ENCODE measurements at regions not wholly inside any gene's neighbourhood (a gene's known extent, or its start where the extent isn't known, plus 50 kb on each side); places are given as distances from the start of the nearest gene placed in this dataset.

DNA sequence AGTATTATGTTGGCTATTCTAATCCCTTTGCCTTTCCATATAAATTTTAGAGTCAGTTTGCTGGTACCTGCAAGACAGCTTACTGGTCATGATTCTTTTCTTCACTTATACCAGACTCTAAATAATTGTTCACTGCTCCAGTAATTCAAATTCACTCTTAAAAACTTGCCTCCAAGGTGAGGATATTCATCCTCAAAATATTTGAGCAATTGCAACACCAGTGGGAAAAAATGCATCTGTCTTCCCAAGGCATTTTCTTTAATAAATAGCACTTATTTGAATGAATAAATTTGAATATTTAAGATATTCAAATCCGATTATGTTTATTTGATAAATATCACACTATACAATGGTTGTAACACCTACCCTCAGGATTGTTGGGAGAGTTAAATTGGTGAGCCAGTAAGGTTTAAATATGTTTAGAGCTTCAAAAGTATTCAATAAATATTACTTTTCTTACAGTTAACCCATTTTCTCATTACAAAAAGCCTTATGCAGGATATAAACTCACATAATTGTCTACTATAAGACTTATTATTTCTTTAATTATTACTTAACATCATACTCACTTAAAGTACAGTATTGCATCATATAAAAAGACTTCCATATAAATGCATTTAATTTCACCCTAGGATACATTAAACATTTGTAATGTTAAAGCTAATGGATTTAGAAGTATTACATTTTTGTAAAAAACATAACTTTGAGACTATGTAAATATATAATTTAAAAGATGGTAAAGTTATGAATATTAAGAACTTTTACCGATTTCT is 285.6 kb downstream of the SAMD5 start:
- H3K9me3 Mint-ChIP-seq (ENCODE audit: unreplicated experiment) = peaks cover 5% of the 10 kb centered on the region
- no peak for DNase-seq (ENCODE audit: extremely low spot score, unreplicated experiment)
- H3K27me3 Mint-ChIP-seq (ENCODE audit: unreplicated experiment) = no peaks in the 10 kb centered on the region
- H3K36me3 Mint-ChIP-seq (ENCODE audit: unreplicated experiment) = no peaks in the 10 kb centered on the region
- H3K27ac Mint-ChIP-seq (ENCODE audit: unreplicated experiment) = no peak overlapping the region
- TF ChIP-seq, protein P1, sequence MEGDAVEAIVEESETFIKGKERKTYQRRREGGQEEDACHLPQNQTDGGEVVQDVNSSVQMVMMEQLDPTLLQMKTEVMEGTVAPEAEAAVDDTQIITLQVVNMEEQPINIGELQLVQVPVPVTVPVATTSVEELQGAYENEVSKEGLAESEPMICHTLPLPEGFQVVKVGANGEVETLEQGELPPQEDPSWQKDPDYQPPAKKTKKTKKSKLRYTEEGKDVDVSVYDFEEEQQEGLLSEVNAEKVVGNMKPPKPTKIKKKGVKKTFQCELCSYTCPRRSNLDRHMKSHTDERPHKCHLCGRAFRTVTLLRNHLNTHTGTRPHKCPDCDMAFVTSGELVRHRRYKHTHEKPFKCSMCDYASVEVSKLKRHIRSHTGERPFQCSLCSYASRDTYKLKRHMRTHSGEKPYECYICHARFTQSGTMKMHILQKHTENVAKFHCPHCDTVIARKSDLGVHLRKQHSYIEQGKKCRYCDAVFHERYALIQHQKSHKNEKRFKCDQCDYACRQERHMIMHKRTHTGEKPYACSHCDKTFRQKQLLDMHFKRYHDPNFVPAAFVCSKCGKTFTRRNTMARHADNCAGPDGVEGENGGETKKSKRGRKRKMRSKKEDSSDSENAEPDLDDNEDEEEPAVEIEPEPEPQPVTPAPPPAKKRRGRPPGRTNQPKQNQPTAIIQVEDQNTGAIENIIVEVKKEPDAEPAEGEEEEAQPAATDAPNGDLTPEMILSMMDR (IDR thresholded peaks at IDR 0.05) = no peak
- no peak overlapping the region for H3K4me3 Mint-ChIP-seq (ENCODE audit: unreplicated experiment)
- no peaks in the 10 kb centered on the region for H3K4me1 Mint-ChIP-seq (ENCODE audit: unreplicated experiment)

DNA sequence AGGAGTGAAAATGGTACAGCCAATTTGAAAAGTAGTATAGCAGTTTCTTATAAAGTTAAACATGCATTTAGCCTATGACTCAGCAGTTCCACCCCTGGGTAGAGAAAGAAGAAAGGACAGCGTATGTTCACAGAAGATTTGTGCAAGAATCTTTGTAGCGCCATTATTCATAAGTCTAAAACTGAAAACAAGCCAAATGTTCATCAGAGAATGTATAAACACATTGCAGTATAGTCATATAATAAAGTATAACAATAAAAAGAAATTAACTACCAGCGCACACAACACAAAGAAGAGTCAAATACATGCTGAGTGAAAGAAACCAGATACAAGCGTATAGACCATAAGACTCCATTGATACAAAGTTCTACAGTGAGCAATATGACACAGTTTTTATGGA is 294.0 kb downstream of the SAMD5 start:
- no peak overlapping the region for H3K27ac Mint-ChIP-seq (ENCODE audit: unreplicated experiment)
- no peak overlapping the region for H3K4me3 Mint-ChIP-seq (ENCODE audit: unreplicated experiment)
- no peak for DNase-seq (ENCODE audit: extremely low spot score, unreplicated experiment)
- H3K36me3 Mint-ChIP-seq (ENCODE audit: unreplicated experiment) = no peaks in the 10 kb centered on the region
- peaks cover 8% of the 10 kb centered on the region for H3K4me1 Mint-ChIP-seq (ENCODE audit: unreplicated experiment)
- peaks cover 7% of the 10 kb centered on the region for H3K9me3 Mint-ChIP-seq (ENCODE audit: unreplicated experiment)
- H3K27me3 Mint-ChIP-seq (ENCODE audit: unreplicated experiment) = no peaks in the 10 kb centered on the region
- TF ChIP-seq, protein P1 (IDR thresholded peaks at IDR 0.05) = no peak

DNA sequence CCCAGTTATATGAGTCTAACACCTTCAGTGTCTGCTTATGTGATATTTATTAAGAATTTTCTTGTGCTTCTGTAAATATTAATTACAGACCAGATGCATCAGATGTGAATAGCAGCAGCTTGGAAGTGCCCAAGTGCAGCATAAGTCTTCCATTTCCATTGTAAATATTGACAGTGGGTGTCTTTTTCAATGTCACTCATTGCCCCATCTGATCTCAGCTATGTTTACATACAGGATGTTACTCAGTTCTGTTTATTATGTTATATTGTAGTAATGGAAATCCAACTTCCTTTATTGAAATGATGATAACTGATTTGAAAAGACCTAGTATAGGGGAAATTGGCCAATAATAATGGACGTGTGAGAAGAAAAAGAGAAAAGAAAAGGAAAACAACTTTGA is 296.7 kb downstream of the SAMD5 start:
- H3K9me3 Mint-ChIP-seq (ENCODE audit: unreplicated experiment) = peaks cover 7% of the 10 kb centered on the region
- TF ChIP-seq, protein P1 (IDR thresholded peaks at IDR 0.05) = no peak
- H3K27me3 Mint-ChIP-seq (ENCODE audit: unreplicated experiment) = no peaks in the 10 kb centered on the region
- no peaks in the 10 kb centered on the region for H3K36me3 Mint-ChIP-seq (ENCODE audit: unreplicated experiment)
- no peak for DNase-seq (ENCODE audit: extremely low spot score, unreplicated experiment)
- H3K27ac Mint-ChIP-seq (ENCODE audit: unreplicated experiment) = no peak overlapping the region
- H3K4me3 Mint-ChIP-seq (ENCODE audit: unreplicated experiment) = no peak overlapping the region
- peaks cover 8% of the 10 kb centered on the region for H3K4me1 Mint-ChIP-seq (ENCODE audit: unreplicated experiment)

DNA sequence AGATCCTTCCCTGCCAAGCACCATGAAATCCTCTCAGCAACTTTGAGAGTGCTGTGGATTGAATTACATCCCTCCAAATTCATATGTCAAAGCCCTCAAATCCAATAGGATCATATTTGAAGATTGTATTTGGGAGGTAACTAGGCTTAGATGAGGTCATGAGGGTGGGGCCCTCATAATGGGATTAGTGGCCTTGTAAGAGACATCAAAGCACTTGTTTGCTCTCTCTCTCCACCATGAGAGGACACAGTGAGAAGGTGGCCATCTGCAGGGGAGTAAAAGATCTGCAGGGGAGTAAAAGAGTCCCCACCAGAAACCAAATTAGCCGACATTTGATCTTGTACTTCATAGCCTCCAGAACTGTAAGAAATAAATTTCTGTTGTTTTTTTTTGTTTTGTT is 298.2 kb downstream of the SAMD5 start:
- Mint-ChIP-seq H3K27me3 (ENCODE audit: unreplicated experiment) (no peaks in the 10 kb centered on the region), H3K27ac (ENCODE audit: unreplicated experiment) (no peak overlapping the region), H3K9me3 (ENCODE audit: unreplicated experiment) (peaks cover 7% of the 10 kb centered on the region), H3K4me1 (ENCODE audit: unreplicated experiment) (peaks cover 8% of the 10 kb centered on the region), H3K4me3 (ENCODE audit: unreplicated experiment) (no peak overlapping the region), H3K36me3 (ENCODE audit: unreplicated experiment) (no peaks in the 10 kb centered on the region)
- TF ChIP-seq, protein P1 (IDR thresholded peaks at IDR 0.05) = no peak
- no peak for DNase-seq (ENCODE audit: extremely low spot score, unreplicated experiment)

DNA sequence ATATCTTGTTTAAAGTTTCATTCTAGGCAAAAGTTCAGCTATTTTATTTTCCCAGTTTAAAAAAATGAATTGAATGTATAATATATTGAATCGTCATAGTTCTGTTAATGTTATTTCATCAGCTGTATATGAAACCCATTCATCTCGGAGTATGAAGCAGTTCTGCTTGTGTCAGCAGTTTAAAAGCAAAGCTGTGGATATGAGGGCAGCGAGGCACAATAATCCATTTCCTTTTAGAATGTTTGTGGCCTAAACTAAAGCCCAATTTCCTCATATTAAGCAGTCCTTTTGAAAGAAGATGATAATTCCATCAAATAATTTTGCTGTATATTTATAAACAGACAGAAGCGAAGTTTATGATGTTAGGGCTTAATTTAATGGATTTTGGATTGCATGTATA is 300.1 kb downstream of the SAMD5 start:
- Mint-ChIP-seq H3K9me3 (ENCODE audit: unreplicated experiment) (peaks cover 7% of the 10 kb centered on the region), H3K36me3 (ENCODE audit: unreplicated experiment) (no peaks in the 10 kb centered on the region), H3K27me3 (ENCODE audit: unreplicated experiment) (no peaks in the 10 kb centered on the region), H3K27ac (ENCODE audit: unreplicated experiment) (no peak overlapping the region), H3K4me1 (ENCODE audit: unreplicated experiment) (peaks cover 4% of the 10 kb centered on the region), H3K4me3 (ENCODE audit: unreplicated experiment) (no peak overlapping the region)
- TF ChIP-seq, protein P1 (IDR thresholded peaks at IDR 0.05) = no peak
- DNase-seq (ENCODE audit: extremely low spot score, unreplicated experiment) = no peak

All from osteocyte (in vitro differentiated cells).